HUES48 (cell line): ENCODE measurements at regions not wholly inside any gene's neighbourhood (a gene's known extent, or its start where the extent isn't known, plus 50 kb on each side); places are given as distances from the start of the nearest gene placed in this dataset.

Experiments used
- H3K27ac ChIP-seq: one replicate; pipeline ENCODE4 v1.7.0; 2013; ENCODE audit warnings: low read depth, low read length, inconsistent platforms
- H3K27me3 ChIP-seq: 2 replicates; pipeline ENCODE4 v1.6.1; 2013; ENCODE audit warnings: mild to moderate bottlenecking, low read length; ENCODE audit not compliant: control insufficient read depth, insufficient read depth
- H3K36me3 ChIP-seq: 2 replicates; pipeline ENCODE4 v1.6.1; 2013; ENCODE audit warnings: low read length; ENCODE audit not compliant: control insufficient read depth, insufficient read depth
- H3K4me1 ChIP-seq: 2 replicates; pipeline ENCODE4 v1.6.1; 2013; ENCODE audit warnings: mild to moderate bottlenecking, low read length; ENCODE audit not compliant: control insufficient read depth, insufficient read depth
- H3K4me3 ChIP-seq: 2 replicates; pipeline ENCODE4 v1.5.1; 2013; ENCODE audit warnings: mild to moderate bottlenecking, low read depth, low read length
- H3K9ac ChIP-seq: 2 replicates; pipeline ENCODE4 v1.6.1; 2013; ENCODE audit warnings: mild to moderate bottlenecking, low read depth, low read length, moderate library complexity
- H3K9me3 ChIP-seq: 2 replicates; pipeline ENCODE4 v1.6.1; 2013; ENCODE audit warnings: low read length; ENCODE audit not compliant: control insufficient read depth, insufficient read depth

DNA sequence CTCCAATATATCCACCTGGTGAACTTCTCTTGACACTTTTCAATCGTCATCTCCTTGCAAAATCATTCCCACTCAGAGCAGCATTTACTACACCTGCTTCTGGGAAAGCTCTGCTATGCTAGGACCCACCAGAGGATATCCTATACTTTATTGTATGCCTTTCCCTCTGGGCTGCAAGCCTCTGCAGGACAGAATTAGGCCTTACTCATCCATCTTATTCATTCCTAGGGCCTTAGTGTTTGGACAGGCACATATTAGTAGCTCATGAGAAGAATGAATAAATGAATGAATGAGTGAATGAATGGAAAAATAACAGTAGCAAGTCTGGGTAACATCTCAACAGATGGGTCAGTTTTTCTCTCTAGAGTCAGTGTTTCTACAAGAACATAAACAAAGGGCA, 216.1 kb downstream of the MAFB start:
- Histone ChIP-seq H3K27ac (no peak overlapping the region), H3K27me3 (no peaks in the 10 kb centered on the region), H3K4me1 (no peaks in the 10 kb centered on the region), H3K9ac (no peak overlapping the region), H3K36me3 (no peaks in the 10 kb centered on the region), H3K4me3 (no peak overlapping the region), H3K9me3 (no peaks in the 10 kb centered on the region)

DNA sequence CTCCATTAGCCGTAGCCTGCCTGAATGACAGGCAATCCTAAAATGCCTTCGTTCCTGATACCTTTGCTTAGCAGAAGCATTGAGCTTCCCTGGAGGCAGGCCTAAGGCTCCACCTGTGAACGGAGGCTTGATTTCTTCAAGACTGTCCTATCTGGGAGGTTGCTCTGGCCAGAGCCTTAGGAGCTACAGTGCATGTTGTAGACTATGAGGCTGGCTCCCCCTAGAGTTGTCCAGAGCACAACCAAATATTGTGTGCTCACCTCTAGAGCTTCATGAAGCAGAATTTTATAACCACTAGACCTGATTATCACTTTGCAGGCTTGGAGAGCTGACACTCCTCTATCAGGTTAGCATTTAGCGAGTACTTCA, 217.8 kb downstream of the MAFB start:
- no peaks in the 10 kb centered on the region for H3K4me1 ChIP-seq
- no peaks in the 10 kb centered on the region for H3K27me3 ChIP-seq
- no peak overlapping the region for H3K4me3 ChIP-seq
- no peak overlapping the region for H3K9ac ChIP-seq
- no peaks in the 10 kb centered on the region for H3K9me3 ChIP-seq
- H3K27ac ChIP-seq = no peak overlapping the region
- H3K36me3 ChIP-seq = no peaks in the 10 kb centered on the region

DNA sequence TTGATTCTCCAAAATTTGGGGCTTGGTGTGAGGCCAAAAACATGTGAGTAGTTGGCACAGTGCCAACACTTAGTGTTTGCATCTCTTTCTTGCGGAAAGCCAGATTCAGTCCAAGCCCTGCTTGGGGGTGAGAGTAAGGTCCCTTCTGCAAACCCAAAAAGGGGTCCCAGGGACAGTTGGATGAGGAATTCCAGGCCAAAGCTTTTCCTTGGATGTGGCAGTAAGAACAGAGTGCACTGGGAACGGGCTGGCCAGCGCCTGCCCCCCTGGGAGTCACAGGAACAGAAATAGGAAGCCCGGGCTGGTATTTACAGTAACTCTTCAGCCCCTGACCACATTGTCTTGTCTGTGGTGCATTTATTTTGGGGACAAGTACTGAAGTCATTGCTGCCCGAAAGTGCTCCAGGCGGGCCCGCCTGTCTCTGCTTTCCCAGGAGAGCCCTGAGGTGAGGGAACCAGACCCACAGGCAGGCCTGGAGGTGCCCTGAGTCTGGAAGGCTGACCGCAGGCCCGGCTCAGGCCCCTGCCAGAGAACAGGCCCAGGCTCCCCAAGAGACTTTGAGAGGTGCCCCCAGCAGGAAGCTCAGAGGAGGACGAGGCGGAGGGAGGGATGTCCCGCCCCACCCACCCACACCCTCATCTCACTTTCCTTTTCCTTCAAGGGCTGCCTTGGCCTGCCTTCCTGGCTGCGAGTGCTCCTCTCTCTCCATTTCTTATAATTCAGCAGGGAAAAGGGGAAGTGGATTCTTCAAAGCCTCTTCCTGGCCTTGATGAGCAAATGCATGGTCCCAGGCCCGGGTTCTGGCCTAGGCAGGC, 218.4 kb downstream of the MAFB start:
- Histone ChIP-seq H3K36me3 (no peaks in the 10 kb centered on the region), H3K9ac (no peak overlapping the region), H3K27me3 (no peaks in the 10 kb centered on the region), H3K9me3 (no peaks in the 10 kb centered on the region), H3K4me1 (no peaks in the 10 kb centered on the region), H3K4me3 (no peak overlapping the region), H3K27ac (no peak overlapping the region)

DNA sequence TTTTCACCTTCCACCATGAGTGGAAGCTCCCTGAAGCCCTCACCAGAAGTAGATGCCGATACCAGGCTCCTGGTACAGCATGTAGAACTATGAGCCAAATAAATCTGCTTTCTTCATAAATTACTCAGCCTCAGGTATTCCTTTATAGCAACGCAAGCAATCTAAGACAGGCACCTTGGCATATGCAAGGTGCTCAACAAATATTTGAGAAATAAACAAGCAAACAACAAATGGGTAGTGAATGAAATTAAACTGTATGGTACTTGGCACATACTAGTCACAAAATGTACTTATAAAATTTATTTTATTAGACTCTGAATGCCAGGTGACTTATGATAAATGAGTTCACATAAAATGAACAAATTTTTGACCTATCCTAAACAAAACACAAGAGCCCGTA, 220.3 kb downstream of the MAFB start:
- Histone ChIP-seq H3K27me3 (no peaks in the 10 kb centered on the region), H3K4me3 (no peak overlapping the region), H3K27ac (no peak overlapping the region), H3K36me3 (no peaks in the 10 kb centered on the region), H3K4me1 (no peaks in the 10 kb centered on the region), H3K9ac (no peak overlapping the region), H3K9me3 (no peaks in the 10 kb centered on the region)

DNA sequence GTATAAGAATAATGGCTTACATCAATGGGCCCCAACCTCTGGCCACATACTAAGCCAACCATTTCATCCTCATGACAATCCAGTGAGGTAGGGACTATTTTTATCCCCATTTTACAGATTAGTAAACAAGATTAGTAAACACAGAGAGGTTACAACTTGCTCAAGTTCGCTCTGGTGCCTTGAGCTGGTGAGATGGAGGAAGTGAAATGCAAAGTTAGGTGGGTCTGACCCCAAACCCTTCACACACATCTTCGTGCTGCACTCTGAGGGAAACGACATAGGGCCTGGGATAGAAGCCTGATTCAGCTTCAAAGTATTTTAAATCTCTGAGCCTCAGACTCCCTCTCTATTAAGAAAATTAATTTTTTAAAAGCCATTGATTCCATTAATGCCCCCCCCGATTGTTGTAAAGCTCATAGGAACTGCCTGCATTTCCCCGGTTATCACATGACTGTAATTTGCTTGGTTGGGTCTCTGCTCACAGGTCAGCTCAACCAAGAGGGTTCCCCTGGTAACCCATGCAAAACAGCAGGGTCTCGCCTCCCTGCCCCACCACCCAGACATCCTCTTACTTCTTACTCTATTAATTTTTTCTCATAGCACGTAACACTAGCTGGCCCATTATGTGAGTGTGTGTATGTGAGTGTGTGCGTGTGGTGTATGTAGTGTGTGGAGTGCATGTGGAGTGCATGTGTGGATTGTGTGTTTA, 221.2 kb downstream of the MAFB start:
- no peak overlapping the region for H3K27ac ChIP-seq
- no peak overlapping the region for H3K9ac ChIP-seq
- H3K36me3 ChIP-seq = no peaks in the 10 kb centered on the region
- H3K4me1 ChIP-seq = no peaks in the 10 kb centered on the region
- H3K27me3 ChIP-seq = no peaks in the 10 kb centered on the region
- H3K9me3 ChIP-seq = no peaks in the 10 kb centered on the region
- no peak overlapping the region for H3K4me3 ChIP-seq

DNA sequence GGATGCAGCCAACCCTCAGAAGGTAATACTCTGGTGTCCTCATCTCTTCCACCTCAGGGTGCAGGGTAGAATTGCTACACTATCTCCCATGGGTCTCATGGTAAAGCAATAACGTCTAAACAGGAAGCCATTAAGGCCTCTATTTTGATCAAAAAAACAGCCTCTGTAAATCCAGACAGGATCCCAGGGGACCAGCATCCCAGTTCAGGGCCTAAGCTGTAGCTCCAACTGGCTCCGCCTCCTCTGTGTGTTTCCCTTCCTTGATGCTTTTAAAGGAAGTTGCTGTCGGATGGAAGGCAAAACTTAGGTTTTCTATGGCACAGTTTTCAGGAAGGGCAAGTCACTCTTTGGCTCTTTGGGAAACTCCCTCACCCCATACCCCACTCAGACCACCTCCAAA, 222.0 kb downstream of the MAFB start:
- Histone ChIP-seq H3K4me1 (no peaks in the 10 kb centered on the region), H3K9me3 (no peaks in the 10 kb centered on the region), H3K36me3 (no peaks in the 10 kb centered on the region), H3K27me3 (no peaks in the 10 kb centered on the region), H3K4me3 (no peak overlapping the region), H3K9ac (no peak overlapping the region), H3K27ac (no peak overlapping the region)

DNA sequence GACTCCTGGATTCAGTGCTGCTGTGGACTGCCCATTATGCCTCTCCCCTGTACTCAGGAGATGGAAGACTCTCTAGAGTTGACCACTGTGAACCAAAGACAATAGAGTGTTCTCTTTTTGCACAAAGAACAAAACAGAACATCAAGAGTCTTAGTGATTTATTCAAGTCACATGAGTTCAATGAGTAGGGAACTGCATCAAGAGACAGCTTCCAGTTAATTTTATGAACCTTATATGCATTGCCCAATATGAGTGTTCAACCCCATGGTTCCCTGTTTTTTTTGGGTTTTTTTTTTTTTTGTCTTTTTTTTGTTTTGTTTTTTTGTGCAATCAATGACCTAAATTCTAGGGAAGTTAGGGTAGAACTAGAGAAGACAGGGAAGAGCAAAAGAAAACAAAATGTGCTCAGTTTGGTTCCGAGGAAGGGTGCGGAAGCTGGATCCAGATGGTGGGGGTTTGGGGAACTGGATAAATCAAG, 224.3 kb downstream of the MAFB start:
- H3K27ac ChIP-seq = no peak overlapping the region
- H3K4me1 ChIP-seq = no peaks in the 10 kb centered on the region
- H3K4me3 ChIP-seq = no peak overlapping the region
- H3K9ac ChIP-seq = no peak overlapping the region
- no peaks in the 10 kb centered on the region for H3K9me3 ChIP-seq
- no peaks in the 10 kb centered on the region for H3K27me3 ChIP-seq
- H3K36me3 ChIP-seq = no peaks in the 10 kb centered on the region

DNA sequence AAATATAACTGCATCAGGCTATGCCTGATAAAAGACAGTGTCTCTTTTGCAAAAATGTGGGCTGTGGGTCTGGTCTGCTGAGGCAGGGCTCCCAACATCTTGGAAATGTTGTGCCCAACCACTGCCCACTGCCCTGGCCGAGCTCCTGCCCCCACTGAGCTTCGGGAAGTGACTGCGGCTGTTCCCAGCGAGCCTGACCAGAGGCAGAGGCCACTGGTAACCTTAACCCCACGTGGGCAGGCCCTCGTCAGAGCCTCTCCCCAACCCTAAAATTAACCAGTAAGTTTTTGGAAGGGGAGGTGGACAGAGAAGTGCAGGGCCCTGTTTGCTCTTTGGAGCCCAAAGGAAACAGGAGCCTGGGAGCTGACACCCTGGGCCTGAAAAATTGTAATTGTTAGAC, 225.9 kb downstream of the MAFB start:
- no peak overlapping the region for H3K4me3 ChIP-seq
- H3K27ac ChIP-seq = no peak overlapping the region
- H3K9ac ChIP-seq = no peak overlapping the region
- H3K9me3 ChIP-seq = no peaks in the 10 kb centered on the region
- no peaks in the 10 kb centered on the region for H3K4me1 ChIP-seq
- H3K27me3 ChIP-seq = no peaks in the 10 kb centered on the region
- H3K36me3 ChIP-seq = no peaks in the 10 kb centered on the region

DNA sequence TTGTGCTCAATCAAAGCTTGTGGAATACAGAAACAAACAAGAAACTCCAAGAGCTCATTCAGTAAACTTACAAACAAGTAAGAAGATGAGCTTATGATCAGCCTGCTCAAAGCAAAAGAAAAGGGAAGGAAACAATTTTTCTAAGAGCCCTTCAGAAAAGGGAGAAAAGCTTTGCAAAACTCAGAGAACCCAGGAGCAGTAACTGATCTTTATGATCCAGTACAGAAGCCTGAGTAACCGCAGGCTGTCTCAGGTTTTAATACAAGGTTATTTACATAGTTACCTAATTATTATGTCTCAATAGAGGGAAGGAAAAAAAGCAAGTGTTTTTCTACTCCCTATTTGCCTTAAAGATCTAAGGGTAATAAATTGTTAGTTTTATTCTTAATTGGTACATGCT, 226.5 kb downstream of the MAFB start:
- Histone ChIP-seq H3K27ac (no peak overlapping the region), H3K36me3 (no peaks in the 10 kb centered on the region), H3K4me3 (no peak overlapping the region), H3K9me3 (no peaks in the 10 kb centered on the region), H3K27me3 (no peaks in the 10 kb centered on the region), H3K9ac (no peak overlapping the region), H3K4me1 (no peaks in the 10 kb centered on the region)

DNA sequence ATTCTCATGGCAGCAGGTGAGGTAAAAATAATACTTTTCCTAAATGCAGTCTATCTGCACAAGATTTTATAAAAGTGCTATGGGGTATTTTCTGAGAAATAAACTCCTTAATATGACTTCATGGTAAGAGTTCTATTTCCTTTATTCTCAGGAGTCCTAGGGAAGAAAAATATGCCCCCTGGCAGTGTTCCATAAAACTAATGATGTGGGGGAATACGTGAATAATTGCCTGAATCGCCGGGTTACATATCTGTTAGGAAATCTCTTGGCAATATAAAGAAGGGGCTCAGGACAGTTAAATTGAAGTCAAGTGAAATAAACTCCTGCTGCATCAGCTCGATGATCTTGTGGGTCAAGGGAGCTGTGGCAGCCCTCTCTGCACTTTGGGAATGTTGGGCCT, 229.7 kb downstream of the MAFB start:
- H3K27me3 ChIP-seq = no peaks in the 10 kb centered on the region
- no peaks in the 10 kb centered on the region for H3K9me3 ChIP-seq
- H3K4me3 ChIP-seq = no peak overlapping the region
- H3K9ac ChIP-seq = no peak overlapping the region
- no peak overlapping the region for H3K27ac ChIP-seq
- H3K36me3 ChIP-seq = no peaks in the 10 kb centered on the region
- H3K4me1 ChIP-seq = no peaks in the 10 kb centered on the region

DNA sequence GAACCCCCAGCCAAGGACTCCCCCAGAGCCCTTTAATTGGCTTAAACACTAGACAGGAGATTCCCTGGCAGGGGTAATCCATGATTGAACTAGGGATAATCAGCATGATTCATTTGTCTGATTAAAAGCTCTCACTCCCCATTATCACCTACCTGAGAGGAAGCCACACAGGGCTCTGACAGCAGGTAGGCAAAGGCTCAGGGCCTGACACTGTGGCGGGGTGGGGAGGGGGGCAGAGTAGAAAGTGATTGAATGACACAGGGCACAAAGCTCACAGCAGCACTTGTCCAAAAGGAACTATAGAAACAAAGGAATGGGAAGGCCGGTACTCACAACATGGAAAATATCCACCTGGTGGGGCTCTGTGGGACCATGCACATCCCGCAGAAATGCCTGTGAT, 231.6 kb downstream of the MAFB start:
- Histone ChIP-seq H3K27me3 (no peaks in the 10 kb centered on the region), H3K4me3 (no peak overlapping the region), H3K4me1 (no peaks in the 10 kb centered on the region), H3K9me3 (no peaks in the 10 kb centered on the region), H3K9ac (no peak overlapping the region), H3K36me3 (no peaks in the 10 kb centered on the region), H3K27ac (no peak overlapping the region)
